ENCODE measurements at regions not wholly inside any gene's neighbourhood (a gene's known extent, or its start where the extent isn't known, plus 50 kb on each side); places are given as distances from the start of the nearest gene placed in this dataset.

GRCh38 chr7:131976411-131976810 is 420.0 kb upstream of the PODXL start:
- TF ChIP-seq CTCF (IDR thresholded peaks at IDR 0.05; ENCODE audit: low read depth, low read length) (no peak), EZH2phosphoT487 (IDR thresholded peaks at IDR 0.05; ENCODE audit: low read depth) (no peak)

Measured in OCI-LY3 (cell line).